ENCODE measurements at regions not wholly inside any gene's neighbourhood (a gene's known extent, or its start where the extent isn't known, plus 50 kb on each side); places are given as distances from the start of the nearest gene placed in this dataset.

- no peak for DNase-seq (ENCODE audit: low read depth in 2 of 2)
These were observed 344.1 kb downstream of the PLK2 start for GRCh38 chr5:58115811-58116210.

- DNase-seq (ENCODE audit: low read depth in 2 of 2), result no peak
These were observed 345.6 kb downstream of the PLK2 start for GRCh38 chr5:58114324-58114723.

- no peak for DNase-seq (ENCODE audit: low read depth in 2 of 2)
These were observed 346.7 kb downstream of the PLK2 start for GRCh38 chr5:58113172-58113571.

- DNase-seq (ENCODE audit: low read depth in 2 of 2), result no peak
These were observed 351.4 kb downstream of the PLK2 start for GRCh38 chr5:58108511-58108910.

- DNase-seq (ENCODE audit: low read depth in 2 of 2), result no peak
These were observed 352.2 kb downstream of the PLK2 start for GRCh38 chr5:58107704-58108103.

- no peak for DNase-seq (ENCODE audit: low read depth in 2 of 2)
These were observed 353.0 kb downstream of the PLK2 start for GRCh38 chr5:58106754-58107410.

- no peak for DNase-seq (ENCODE audit: low read depth in 2 of 2)
These were observed 354.1 kb downstream of the PLK2 start for GRCh38 chr5:58105836-58106235.

GRCh38 chr5:58099257-58099656 lies 360.6 kb downstream of the PLK2 start:
- DNase-seq (ENCODE audit: low read depth in 2 of 2), result no peak

GRCh38 chr5:58094031-58094430 lies 365.9 kb downstream of the PLK2 start:
- DNase-seq (ENCODE audit: low read depth in 2 of 2), result no peak

- no peak for DNase-seq (ENCODE audit: low read depth in 2 of 2)
These were observed 369.2 kb downstream of the PLK2 start for GRCh38 chr5:58090704-58091103.

GRCh38 chr5:58088941-58089340 lies 370.9 kb downstream of the PLK2 start:
- no peak for DNase-seq (ENCODE audit: low read depth in 2 of 2)

GRCh38 chr5:58087905-58088304 lies 372.0 kb downstream of the PLK2 start:
- DNase-seq (ENCODE audit: low read depth in 2 of 2), result no peak

GRCh38 chr5:58087123-58087522 lies 372.8 kb downstream of the PLK2 start:
- no peak for DNase-seq (ENCODE audit: low read depth in 2 of 2)

- DNase-seq (ENCODE audit: low read depth in 2 of 2), result no peak
These were observed 374.1 kb downstream of the PLK2 start for GRCh38 chr5:58085800-58086199.

- DNase-seq (ENCODE audit: low read depth in 2 of 2), result no peak
These were observed 378.5 kb downstream of the PLK2 start for GRCh38 chr5:58081435-58081834.

- no peak for DNase-seq (ENCODE audit: low read depth in 2 of 2)
These were observed 379.3 kb downstream of the PLK2 start for GRCh38 chr5:58080573-58080972.

- DNase-seq (ENCODE audit: low read depth in 2 of 2), result no peak
These were observed 381.9 kb downstream of the PLK2 start for GRCh38 chr5:58077966-58078365.

GRCh38 chr5:58077416-58077815 lies 382.5 kb downstream of the PLK2 start:
- DNase-seq (ENCODE audit: low read depth in 2 of 2), result no peak

- no peak for DNase-seq (ENCODE audit: low read depth in 2 of 2)
These were observed 383.2 kb downstream of the PLK2 start for GRCh38 chr5:58076483-58077257.

- DNase-seq (ENCODE audit: low read depth in 2 of 2), result no peak
These were observed 384.0 kb downstream of the PLK2 start for GRCh38 chr5:58075907-58076306.

- DNase-seq (ENCODE audit: low read depth in 2 of 2), result no peak
These were observed 385.2 kb downstream of the PLK2 start for GRCh38 chr5:58074717-58075116.

GRCh38 chr5:58074222-58074621 lies 385.7 kb downstream of the PLK2 start:
- no peak for DNase-seq (ENCODE audit: low read depth in 2 of 2)

GRCh38 chr5:58073243-58073642 lies 386.6 kb downstream of the PLK2 start:
- no peak for DNase-seq (ENCODE audit: low read depth in 2 of 2)
